NCI-H2081 (cell line): ENCODE measurements at regions not wholly inside any gene's neighbourhood (a gene's known extent, or its start where the extent isn't known, plus 50 kb on each side); places are given as distances from the start of the nearest gene placed in this dataset.

Experiments
- DNase-seq, 2 experiments: peaks; one replicate each; lab custom pipeline; 2025; lab: John Stamatoyannopoulos, UW

DNA sequence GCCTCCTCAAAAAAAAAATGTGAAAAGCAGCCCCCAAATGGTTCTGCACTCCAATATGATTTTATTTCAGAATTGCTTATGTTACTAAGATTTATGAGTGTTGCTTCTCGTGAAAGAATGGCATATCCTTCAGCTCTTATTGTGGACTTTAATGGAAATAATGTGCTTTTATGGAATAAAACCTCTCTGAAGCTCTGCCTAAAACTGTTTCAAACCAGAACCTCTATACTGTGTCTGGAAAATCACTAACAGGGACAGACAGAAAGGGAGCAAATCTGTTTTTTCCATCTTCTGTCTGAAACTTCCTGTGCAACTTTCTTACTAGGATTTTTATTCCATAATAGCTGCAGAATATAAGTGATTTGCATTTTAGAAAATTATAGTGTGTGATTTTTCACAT is 493.1 kb downstream of the ANKRD50 start:
- DNase-seq: no peak

GRCh38 chr4:124224256-124224655 is 488.3 kb downstream of the ANKRD50 start:
- no peak for DNase-seq

GRCh38 chr4:124227981-124228380 is 484.6 kb downstream of the ANKRD50 start:
- DNase-seq: no peak

GRCh38 chr4:124230268-124230667 is 482.3 kb downstream of the ANKRD50 start:
- DNase-seq: no peak

DNA sequence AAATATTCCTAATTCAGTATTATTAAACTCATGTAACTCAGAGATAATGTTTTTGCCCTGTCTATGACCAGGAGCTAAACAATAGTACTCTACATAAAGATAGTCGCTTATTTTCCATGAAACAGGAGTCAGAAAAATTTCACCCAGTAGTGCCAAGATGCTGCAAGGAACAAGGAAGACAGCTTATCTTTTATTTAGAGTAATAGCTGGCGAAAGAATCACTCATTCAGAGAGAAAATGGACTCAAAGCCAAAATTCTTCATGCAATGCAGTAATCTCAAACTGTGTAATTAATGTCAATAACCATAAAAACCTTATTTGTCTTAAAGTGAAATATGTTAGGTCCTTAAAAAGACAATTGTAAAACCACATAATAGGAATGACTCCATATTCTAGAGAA is 477.8 kb downstream of the ANKRD50 start:
- peak in 1 of 2 experiments; percentile 8 for DNase-seq

GRCh38 chr4:124243671-124244366 is 468.7 kb downstream of the ANKRD50 start:
- DNase-seq: no peak

GRCh38 chr4:124253080-124253479 is 459.5 kb downstream of the ANKRD50 start:
- peak; percentile 77 to 94 for DNase-seq

DNA sequence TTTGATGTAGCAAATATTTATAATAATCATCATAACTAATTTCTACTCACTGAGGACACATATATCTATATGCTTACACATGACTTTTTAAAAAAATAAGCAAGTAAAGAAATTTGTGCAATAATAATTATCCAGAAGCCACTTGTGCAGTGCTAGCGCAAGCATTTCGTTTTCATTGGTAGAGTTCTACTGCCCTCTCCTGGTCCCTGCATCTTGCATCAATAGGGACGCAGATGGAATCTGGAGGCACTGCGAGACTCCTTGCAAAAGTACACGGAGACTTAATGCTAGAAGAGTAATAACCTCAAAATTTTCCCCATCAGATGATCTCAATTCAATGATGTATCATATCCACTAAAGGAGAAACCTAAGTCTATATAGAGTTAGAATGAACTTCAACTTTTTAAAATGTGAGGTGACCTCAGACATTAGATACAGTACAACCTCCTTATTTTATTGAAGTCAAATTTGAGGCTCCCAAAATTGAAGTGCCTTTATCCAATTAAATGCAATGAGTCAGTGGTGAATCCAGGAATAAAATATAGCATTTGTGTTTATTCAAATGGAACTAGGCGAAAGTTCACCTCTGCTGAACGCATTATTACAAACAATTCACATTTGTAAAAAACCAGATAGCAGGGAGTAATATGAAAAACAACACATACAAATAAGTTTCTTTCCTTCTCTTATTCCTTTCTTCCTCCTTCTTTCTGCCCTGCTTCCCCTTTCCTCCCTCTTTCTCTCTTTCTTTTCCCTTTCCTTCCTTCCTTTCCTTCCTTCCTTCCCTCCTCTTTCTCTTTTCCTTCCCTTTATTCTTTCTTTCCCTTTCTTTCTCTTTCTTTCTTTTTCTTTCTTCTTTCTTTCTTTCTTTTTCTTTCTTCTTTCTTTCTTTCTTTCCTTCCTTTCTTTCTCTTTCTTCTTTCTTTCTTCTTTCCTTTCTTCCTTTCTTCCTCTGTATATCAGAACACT is 450.0 kb downstream of the ANKRD50 start:
- DNase-seq: peak; percentile 75 to 80

DNA sequence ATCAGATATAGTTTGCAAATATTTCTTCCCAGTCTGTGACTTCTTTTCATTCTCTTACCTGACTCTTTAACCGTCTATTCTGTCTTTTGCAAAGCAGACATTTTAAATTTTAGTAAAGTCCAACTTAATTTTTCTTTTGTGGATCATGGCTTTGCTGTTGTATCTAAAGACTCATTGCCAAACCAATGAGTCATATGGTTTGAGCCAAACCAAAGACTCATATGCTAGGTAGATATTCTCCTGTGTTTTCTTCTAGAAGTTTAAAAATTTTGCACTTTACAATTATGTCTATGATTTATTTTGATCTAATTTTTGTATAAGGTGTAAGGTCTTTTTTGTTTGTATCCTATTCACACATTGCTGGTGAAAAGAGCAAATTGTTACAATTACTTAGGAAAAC is 446.8 kb downstream of the ANKRD50 start:
- DNase-seq: no peak

DNA sequence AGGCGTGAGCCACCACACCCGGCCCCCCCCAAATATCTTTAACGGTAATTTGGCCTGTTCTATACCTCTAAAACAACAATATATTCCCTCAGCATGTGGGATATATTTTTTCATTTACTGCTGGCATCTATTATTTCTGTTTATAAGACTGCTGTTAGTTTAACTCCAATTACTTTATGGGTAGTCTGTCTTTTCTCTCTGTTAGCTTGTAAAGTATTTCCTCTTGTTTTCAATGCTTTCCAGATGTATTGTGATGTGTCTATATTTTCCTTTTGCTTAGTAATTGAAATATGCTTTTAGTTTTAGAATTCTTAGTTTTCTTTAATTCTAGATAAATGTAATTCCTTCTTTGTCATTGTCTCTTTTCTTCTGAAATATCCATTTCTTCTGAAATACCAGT is 445.8 kb downstream of the ANKRD50 start:
- no peak for DNase-seq

- DNase-seq: no peak
These were observed 436.1 kb downstream of the ANKRD50 start for GRCh38 chr4:124276461-124276860.

DNA sequence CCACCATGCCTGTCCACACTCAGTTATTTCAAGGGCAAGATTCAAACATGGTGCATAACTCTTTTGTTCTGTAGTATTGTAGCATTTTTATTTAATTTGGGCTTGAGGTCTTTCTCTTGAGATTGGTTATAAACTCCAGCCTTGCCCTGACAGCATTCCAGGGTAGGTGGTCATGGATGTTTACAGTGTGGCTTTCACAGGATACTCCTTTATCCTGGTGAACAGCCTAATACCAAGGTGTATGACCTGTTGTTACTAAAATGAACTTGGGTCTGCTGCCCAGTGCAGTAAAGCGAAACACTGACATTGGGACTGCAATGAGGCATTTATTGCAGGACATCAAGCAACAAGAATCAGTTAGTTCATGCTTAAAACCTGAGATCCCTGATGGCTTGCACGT is 434.8 kb downstream of the ANKRD50 start:
- no peak for DNase-seq

- no peak for DNase-seq
These were observed 434.1 kb downstream of the ANKRD50 start for GRCh38 chr4:124278477-124278876.

DNA sequence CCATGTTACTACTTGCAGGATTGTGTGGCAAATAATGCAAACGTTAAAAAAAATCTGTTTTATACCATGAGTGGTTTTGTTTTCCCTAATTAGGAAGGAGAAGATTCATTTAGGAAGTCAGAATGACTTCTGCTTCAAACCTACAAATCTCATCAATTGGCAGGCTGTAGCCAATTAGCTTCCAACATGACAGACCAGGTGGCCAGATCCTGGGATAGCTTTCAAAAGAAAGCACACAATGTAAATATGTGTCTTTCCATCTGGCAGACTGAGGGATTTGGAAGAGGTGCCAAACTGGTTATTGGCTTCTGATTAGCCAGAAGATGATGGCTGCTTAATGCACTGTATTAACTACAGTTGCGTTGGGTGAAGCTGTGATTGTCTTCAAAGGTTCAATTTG is 432.8 kb downstream of the ANKRD50 start:
- DNase-seq: peak; percentile 49 to 87

GRCh38 chr4:124282301-124282898 is 430.1 kb downstream of the ANKRD50 start:
- DNase-seq: peak in 1 of 2 experiments; percentile 5

DNA sequence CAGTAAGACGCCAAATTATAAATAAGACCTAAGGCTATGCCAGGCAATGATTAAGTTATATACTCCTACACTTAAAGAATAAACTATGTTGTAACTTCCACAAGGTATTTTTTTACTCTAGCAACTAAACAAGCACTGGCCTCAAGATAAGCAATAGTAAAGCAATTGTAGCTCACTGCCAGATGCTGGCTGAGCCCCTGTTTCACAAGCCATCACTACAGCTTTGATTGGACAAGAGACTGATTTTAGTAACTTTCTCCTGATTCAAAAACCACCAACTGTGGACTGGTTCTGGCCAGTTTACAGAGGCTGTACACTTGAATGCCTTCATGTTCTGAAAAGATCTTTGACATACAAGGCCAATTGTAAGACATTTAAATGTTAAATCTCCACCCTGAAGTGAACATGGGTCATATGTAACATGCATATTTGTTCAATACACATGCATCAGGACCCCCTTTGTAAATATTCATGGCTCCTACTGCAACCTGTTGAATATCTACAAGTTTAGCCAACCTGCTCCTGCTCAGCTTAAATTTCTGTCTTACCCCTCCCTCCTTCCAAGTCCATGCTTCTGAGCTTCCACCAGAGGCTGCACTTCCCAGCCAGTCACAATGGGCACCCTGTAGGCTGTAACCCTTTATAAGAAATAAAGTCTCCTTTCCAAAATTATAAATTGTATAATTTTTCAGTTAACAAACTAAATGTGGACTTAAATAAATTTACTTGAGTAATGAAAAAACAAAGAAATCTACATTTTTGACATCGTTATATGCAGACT is 423.6 kb downstream of the ANKRD50 start:
- no peak for DNase-seq

- no peak for DNase-seq
These were observed 421.9 kb downstream of the ANKRD50 start for GRCh38 chr4:124290678-124291077.

DNA sequence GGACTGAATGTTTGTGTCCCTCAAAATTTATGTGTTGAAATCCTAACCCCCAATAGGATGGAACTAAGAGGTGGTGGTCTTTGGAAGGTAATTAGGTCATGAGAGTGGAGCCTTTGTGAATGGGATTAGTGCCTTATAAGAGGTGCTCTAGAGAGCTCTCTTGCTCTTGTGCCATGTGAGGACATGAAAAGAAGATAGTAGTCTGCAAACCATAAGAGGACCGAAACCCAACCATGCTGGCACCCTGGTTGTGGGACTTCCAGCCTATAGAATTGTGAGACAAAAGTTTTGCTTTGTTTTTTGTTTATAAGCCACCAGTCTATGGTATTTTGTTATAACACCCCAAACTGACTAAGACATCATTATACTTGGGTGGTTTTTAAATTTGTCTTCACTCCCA is 417.1 kb downstream of the ANKRD50 start:
- no peak for DNase-seq

GRCh38 chr4:124304941-124305340 is 407.6 kb downstream of the ANKRD50 start:
- DNase-seq: no peak

DNA sequence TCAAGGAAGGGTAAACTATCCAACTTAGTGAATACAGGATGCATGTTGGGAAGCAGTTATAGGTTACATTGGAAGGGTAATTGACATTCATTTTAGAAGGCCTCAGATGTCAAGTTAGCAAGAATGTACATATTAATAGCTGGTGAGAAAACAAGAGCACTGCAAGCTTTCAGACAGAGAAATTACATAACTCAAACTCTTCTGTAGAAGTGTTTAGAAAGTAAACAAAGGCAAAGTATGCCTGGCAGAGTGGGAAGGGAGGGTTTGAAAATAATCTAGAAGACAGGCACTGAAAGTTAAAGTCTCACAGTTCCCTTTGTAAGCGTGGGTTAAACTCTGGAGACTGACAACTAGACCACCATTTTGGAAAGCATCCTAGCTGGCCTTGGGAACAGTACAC is 406.2 kb downstream of the ANKRD50 start:
- DNase-seq: no peak

DNA sequence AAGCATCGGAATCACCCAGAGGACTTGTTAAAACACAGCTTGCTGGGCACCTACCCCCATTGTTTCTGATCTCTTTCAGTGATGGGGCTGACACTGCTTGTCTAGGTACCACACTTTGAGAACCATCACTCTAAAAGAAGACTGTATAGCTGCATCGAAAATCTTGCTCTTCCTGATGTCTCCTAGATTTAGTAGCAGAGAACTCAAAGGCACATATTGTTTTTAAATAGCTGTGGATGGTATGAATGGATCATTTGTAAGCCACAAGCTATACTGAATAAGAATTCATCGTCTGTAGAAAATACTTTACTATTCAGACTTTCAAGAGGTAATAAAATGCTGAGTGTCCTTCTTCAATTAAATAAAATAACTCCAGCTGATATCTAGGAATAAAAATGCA is 405.4 kb downstream of the ANKRD50 start:
- DNase-seq: no peak

DNA sequence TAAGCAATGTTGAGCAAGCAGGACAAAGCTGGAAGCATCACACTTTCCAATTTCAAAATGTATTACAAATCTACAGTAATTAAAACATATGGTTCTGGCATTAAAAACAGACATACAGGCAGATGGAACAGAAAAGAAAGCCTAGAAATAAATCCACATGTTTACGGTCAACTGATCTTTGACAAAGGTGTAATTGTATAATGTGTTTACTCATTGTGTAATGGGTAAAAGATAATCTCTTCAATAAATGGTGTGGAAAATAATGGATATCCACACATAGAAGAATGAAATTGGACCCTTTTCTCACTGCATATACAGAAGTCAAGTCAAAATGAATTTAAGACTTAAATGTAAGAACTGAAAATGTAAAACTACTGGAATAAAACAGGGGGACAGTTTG is 394.2 kb downstream of the ANKRD50 start:
- peak; percentile 24 to 87 for DNase-seq
